IMR-90 (cell line): ENCODE measurements at regions not wholly inside any gene's neighbourhood (a gene's known extent, or its start where the extent isn't known, plus 50 kb on each side); places are given as distances from the start of the nearest gene placed in this dataset.

ENCODE experiments used
- ATAC-seq: fragments of 200-7000 bp; cut with Tn5 transposase; 2 replicates; pipeline ENCODE4 v1.9.1; 2020; ENCODE audit warnings: low read depth, mild to moderate bottlenecking, moderate library complexity
- BruUV-seq: library from RNA; stranded (reverse); fragments of 400-500 nt; replicated peaks from 2 replicates; lab custom pipeline; 2021; lab: Mats Ljungman, UMichigan
- CTCF ChIA-PET: fragments of 300-600 bp; formaldehyde crosslinking; extraction: SDS; loops from one replicate; lab custom pipeline; 2021; ENCODE audit warnings: antibody characterized with exemption; lab: Yijun Ruan, JAX
- POLR2A ChIA-PET: fragments of 300-600 bp; sonication (Branson Sonifier 250); formaldehyde crosslinking; loops from one replicate; lab custom pipeline; 2022; ENCODE audit warnings: antibody characterized with exemption; ENCODE audit not compliant: unreplicated experiment; lab: Charles Lee
- DNase-seq: peaks from one replicate; pipeline ENCODE4 v3.0.0; 2013
- H2AFZ ChIP-seq: replicated peaks from 2 replicates; pipeline ENCODE3; 2013; ENCODE audit warnings: low read length, mild to moderate bottlenecking; ENCODE audit not compliant: poor library complexity
- H2AK5ac ChIP-seq: 2 replicates; pipeline ENCODE4 v1.6.1; 2013; ENCODE audit warnings: low read depth, low read length, inconsistent platforms
- H2AK9ac ChIP-seq: replicated peaks from 2 replicates; pipeline ENCODE3; 2013; ENCODE audit warnings: mild to moderate bottlenecking, low read depth, low read length, moderate library complexity; ENCODE audit not compliant: poor library complexity
- H2BK120ac ChIP-seq: 2 replicates; pipeline ENCODE4 v1.6.1; 2013; ENCODE audit warnings: low read depth, low read length, inconsistent platforms
- H2BK15ac ChIP-seq: 3 replicates; pipeline ENCODE4 v1.6.1; 2013; ENCODE audit warnings: low read depth, low read length, inconsistent platforms
- H2BK20ac ChIP-seq: 2 replicates; pipeline ENCODE4 v1.6.1; 2013; ENCODE audit warnings: low read depth, mild to moderate bottlenecking, inconsistent platforms, low read length, moderate library complexity
- H2BK5ac ChIP-seq: 2 replicates; pipeline ENCODE4 v1.6.1; 2013; ENCODE audit warnings: mild to moderate bottlenecking, low read depth, low read length, inconsistent platforms; ENCODE audit not compliant: poor library complexity, severe bottlenecking
- H3K14ac ChIP-seq: replicated peaks from 2 replicates; pipeline ENCODE4 v1.6.1; 2013; ENCODE audit warnings: low read depth, low read length, inconsistent platforms
- H3K18ac ChIP-seq: 2 replicates; pipeline ENCODE4 v1.6.1; 2013; ENCODE audit warnings: low read depth, low read length, control low read depth
- H3K23ac ChIP-seq: 2 replicates; pipeline ENCODE4 v1.6.1; 2013; ENCODE audit warnings: low read depth, low read length, inconsistent platforms
- H3K27ac ChIP-seq: 2 replicates; pipeline ENCODE4 v1.5.1; 2013; ENCODE audit warnings: mild to moderate bottlenecking, control low read depth, low read length; ENCODE audit not compliant: insufficient read depth
- H3K27me3 ChIP-seq: 2 replicates; pipeline ENCODE4 v1.6.1; 2013; ENCODE audit warnings: low read length; ENCODE audit not compliant: control insufficient read depth, insufficient read depth
- H3K36me3 ChIP-seq: 2 replicates; pipeline ENCODE4 v1.6.1; 2013; ENCODE audit warnings: low read length, mixed read lengths; ENCODE audit not compliant: control insufficient read depth, insufficient read depth
- H3K4ac ChIP-seq: 2 replicates; pipeline ENCODE4 v1.6.1; 2013; ENCODE audit warnings: low read depth, low read length, inconsistent platforms
- H3K4me1 ChIP-seq: 2 replicates; pipeline ENCODE4 v1.6.1; 2013; ENCODE audit warnings: low read length, mixed read lengths; ENCODE audit not compliant: control insufficient read depth, insufficient read depth
- H3K4me2 ChIP-seq: 2 replicates; pipeline ENCODE4 v1.6.1; 2013; ENCODE audit warnings: low read depth, mild to moderate bottlenecking, control low read depth, low read length, moderate library complexity
- H3K4me3 ChIP-seq: 2 replicates; pipeline ENCODE4 v1.5.1; 2013; ENCODE audit warnings: low read depth, mild to moderate bottlenecking, control low read depth, low read length, moderate library complexity; ENCODE audit not compliant: insufficient read depth
- H3K56ac ChIP-seq: 2 replicates; pipeline ENCODE4 v1.6.1; 2013; ENCODE audit warnings: low read length, inconsistent platforms; ENCODE audit not compliant: insufficient read depth; ENCODE audit errors: extremely low read depth
- H3K79me1 ChIP-seq, 2 experiments: 2 replicates each; pipeline ENCODE4 v1.6.1; 2013; ENCODE audit warnings: low read length in 2 of 2, inconsistent platforms in 1 of 2, low read depth in 1 of 2
- H3K9ac ChIP-seq: 2 replicates; pipeline ENCODE4 v1.6.1; 2013; ENCODE audit warnings: low read depth, low read length, control low read depth
- H3K9me1 ChIP-seq: 2 replicates; pipeline ENCODE4 v1.6.1; 2013; ENCODE audit warnings: low read length, inconsistent platforms; ENCODE audit not compliant: insufficient read depth
- H3K9me3 ChIP-seq: 2 replicates; pipeline ENCODE4 v1.6.1; 2013; ENCODE audit warnings: low read length; ENCODE audit not compliant: control insufficient read depth, insufficient read depth
- H4K20me1 ChIP-seq: 2 replicates; pipeline ENCODE4 v1.6.1; 2013; ENCODE audit warnings: low read length, inconsistent platforms; ENCODE audit not compliant: insufficient read depth
- H4K5ac ChIP-seq: 2 replicates; pipeline ENCODE4 v1.6.1; 2013; ENCODE audit warnings: mild to moderate bottlenecking, low read depth, low read length, control low read depth
- H4K8ac ChIP-seq, 2 experiments: 2 replicates each; pipeline ENCODE4 v1.6.1; 2013; ENCODE audit warnings: low read depth in 2 of 2, low read length in 2 of 2, control low read depth in 1 of 2, inconsistent platforms in 1 of 2
- H4K91ac ChIP-seq: 2 replicates; pipeline ENCODE4 v1.6.1; 2013; ENCODE audit warnings: low read depth, low read length, inconsistent platforms; ENCODE audit not compliant: insufficient read depth
- BHLHE40 ChIP-seq: fragments of 150-350 bp; IDR thresholded peaks from 2 replicates; pipeline ENCODE4 v1.6.1; 2016; ENCODE audit warnings: mild to moderate bottlenecking, low read depth, low read length
- CHD1 ChIP-seq: IDR thresholded peaks from 2 replicates; pipeline ENCODE4 v1.6.1; 2012; ENCODE audit warnings: low read depth, low read length, improper control_type of control experiment
- FOS ChIP-seq: fragments of 150-350 bp; IDR thresholded peaks from 2 replicates; pipeline ENCODE4 v1.6.1; 2016; ENCODE audit warnings: low read depth, low read length
- MXI1 ChIP-seq: IDR thresholded peaks from 2 replicates; pipeline ENCODE4 v1.6.1; 2012; ENCODE audit warnings: low read depth, mild to moderate bottlenecking, low read length, moderate library complexity, borderline replicate concordance
- RAD21 ChIP-seq: IDR thresholded peaks from 2 replicates; pipeline ENCODE4 v1.6.1; 2012; ENCODE audit warnings: low read length, improper control_type of control experiment
- WGBS, 2 experiments: methylation state at CpG; one replicate each; pipeline versions ENCODE4 v1.1.5 to v1.1.7; 2013; ENCODE audit warnings: missing lambda C conversion rate in 2 of 2; ENCODE audit not compliant: insufficient read length in 1 of 2; ENCODE audit errors: extremely low coverage in 2 of 2; 5-methylcytosine and 5-hydroxymethylcytosine counted together
- dilution Hi-C: fragments of 300-500 bp; cut with HindIII; formaldehyde crosslinking; loops from one replicate; pipeline ENCODE4 v1.14.3; 2018; ENCODE audit warnings: low sequenced_read_pairs; ENCODE audit not compliant: unreplicated experiment
- in situ Hi-C: fragments of 300-500 bp; cut with MboI; formaldehyde crosslinking; loops from 3 replicates; pipeline ENCODE4 v1.14.3; 2019; ENCODE audit warnings: low sequenced_read_pairs, inconsistent platforms, mixed read lengths
- intact Hi-C: fragments of 100-400 bp; cut with micrococcal nuclease; formaldehyde crosslinking; loops from 2 replicates; pipeline ENCODE4 v1.10.0; 2022
- TF ChIP-seq, protein P1 (sequence below): fragments of 150-350 bp; IDR thresholded peaks from 2 replicates; pipeline ENCODE4 v1.6.1; 2016; ENCODE audit warnings: low read depth, mild to moderate bottlenecking, low read length, moderate library complexity, borderline replicate concordance

DNA sequence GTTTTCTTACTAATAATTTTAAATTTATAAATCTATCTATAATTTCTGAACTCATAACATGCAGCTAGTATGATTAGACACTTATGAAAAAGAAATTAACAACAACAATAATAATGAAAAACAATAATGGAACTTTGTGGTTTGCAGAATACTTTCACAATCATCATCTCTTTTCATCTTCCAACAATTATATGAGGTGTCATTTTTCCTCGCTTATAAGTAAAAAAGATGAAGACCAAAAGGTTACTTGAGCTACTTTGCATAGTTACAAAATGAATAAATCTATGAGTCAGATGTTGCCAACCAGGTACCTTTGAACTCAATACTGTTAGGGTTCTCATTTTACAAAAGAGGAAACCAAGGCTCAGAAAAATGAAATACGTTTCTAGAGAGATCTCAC lies 98.5 kb upstream of the ELOVL6 start:
- POLR2A ChIA-PET, result no interaction called here
- Histone ChIP-seq H4K91ac (no peak overlapping the region), H3K4me1 (no peaks in the 10 kb centered on the region), H3K36me3 (no peaks in the 10 kb centered on the region), H3K23ac (no peak overlapping the region), H2BK20ac (no peak overlapping the region), H2BK15ac (no peak overlapping the region), H2AK5ac (no peak overlapping the region), H2AFZ (no peak overlapping the region), H2AK9ac (no peak overlapping the region), H3K14ac (no peak overlapping the region), H2BK5ac (no peak overlapping the region), H3K4me3 (no peak overlapping the region), H3K27me3 (no peaks in the 10 kb centered on the region), H3K79me1 (no peaks in the 10 kb centered on the region), H3K56ac (no peak overlapping the region), H3K18ac (no peak overlapping the region), H3K9me1 (no peaks in the 10 kb centered on the region), H3K4me2 (no peak overlapping the region), H3K4ac (no peak overlapping the region), H3K9me3 (peaks cover 3% of the 10 kb centered on the region; the same call in 1 of the 2 replicates), H2BK120ac (no peak overlapping the region), H3K9ac (no peak overlapping the region), H3K27ac (no peak overlapping the region), H4K5ac (no peak overlapping the region), H4K8ac (no peak overlapping the region), H4K20me1 (no peaks in the 10 kb centered on the region)
- TF ChIP-seq CHD1, result no peak
- TF ChIP-seq MXI1, result no peak
- TF ChIP-seq FOS, result no peak
- TF ChIP-seq, protein P1, sequence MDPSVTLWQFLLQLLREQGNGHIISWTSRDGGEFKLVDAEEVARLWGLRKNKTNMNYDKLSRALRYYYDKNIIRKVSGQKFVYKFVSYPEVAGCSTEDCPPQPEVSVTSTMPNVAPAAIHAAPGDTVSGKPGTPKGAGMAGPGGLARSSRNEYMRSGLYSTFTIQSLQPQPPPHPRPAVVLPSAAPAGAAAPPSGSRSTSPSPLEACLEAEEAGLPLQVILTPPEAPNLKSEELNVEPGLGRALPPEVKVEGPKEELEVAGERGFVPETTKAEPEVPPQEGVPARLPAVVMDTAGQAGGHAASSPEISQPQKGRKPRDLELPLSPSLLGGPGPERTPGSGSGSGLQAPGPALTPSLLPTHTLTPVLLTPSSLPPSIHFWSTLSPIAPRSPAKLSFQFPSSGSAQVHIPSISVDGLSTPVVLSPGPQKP, result no peak
- TF ChIP-seq RAD21, result no peak
- no peak for TF ChIP-seq BHLHE40
- dilution Hi-C loops, result no loop called here
- DNase-seq (no peak), ATAC-seq (no peak)
- WGBS, 2 experiments, result no CpG with 5 or more reads among the region's 2 CpGs
- in situ Hi-C loops, result no loop called here
- CTCF ChIA-PET, result interaction anchor here (0.6 kb wide), 1 partner anchor 27 kb away, joined by 4 read pairs; no protein-coding TSS in a partner anchor
- BruUV-seq, result no TSS peak
- intact Hi-C loops, result no loop called here
